PFSK-1 (cell line): ENCODE measurements at regions not wholly inside any gene's neighbourhood (a gene's known extent, or its start where the extent isn't known, plus 50 kb on each side); places are given as distances from the start of the nearest gene placed in this dataset.

Experiments
- POLR2AphosphoS5 ChIP-seq: IDR thresholded peaks from 2 replicates; pipeline ENCODE4 v1.6.1; 2012; ENCODE audit warnings: low read depth, mild to moderate bottlenecking, control low read depth, low read length, moderate library complexity
- REST ChIP-seq, 2 experiments: IDR thresholded peaks; 2 replicates each; pipeline versions ENCODE4 v1.6.1 to v1.8.0; 2011 to 2012; ENCODE audit warnings: low read depth in 2 of 2, low read length in 2 of 2, control low read depth in 1 of 2, inconsistent platforms in 1 of 2, mild to moderate bottlenecking in 1 of 2, moderate library complexity in 1 of 2; ENCODE audit not compliant: insufficient read depth in 1 of 2
- SIN3A ChIP-seq: IDR thresholded peaks from 2 replicates; pipeline ENCODE4 v1.6.1; 2012; ENCODE audit warnings: mild to moderate bottlenecking, low read length, moderate library complexity, borderline replicate concordance; ENCODE audit not compliant: insufficient read depth
- TAF1 ChIP-seq: IDR thresholded peaks from 2 replicates; pipeline ENCODE4 v1.6.1; 2012; ENCODE audit warnings: low read length, control low read depth, borderline replicate concordance; ENCODE audit not compliant: insufficient read depth

GRCh38 chr1:68590473-68590872 is 93.6 kb upstream of the DEPDC1 start:
- no peak for TF ChIP-seq REST (IDR thresholded peaks at IDR 0.05; ENCODE audit: insufficient read depth in 1 of 2, low read depth in 2 of 2, low read length in 2 of 2)
- no peak for TF ChIP-seq POLR2AphosphoS5
- TF ChIP-seq SIN3A: no peak
- TF ChIP-seq TAF1: no peak
